Keratinocyte (primary cell): ENCODE measurements at regions not wholly inside any gene's neighbourhood (a gene's known extent, or its start where the extent isn't known, plus 50 kb on each side); places are given as distances from the start of the nearest gene placed in this dataset.

Experiments used
- DNase-seq: peaks from one replicate; pipeline ENCODE4 v3.0.0-alpha.2; 2011; ENCODE audit warnings: low read depth, missing footprints, low spot score
- FAIRE-seq: peaks from 2 replicates; lab custom pipeline; 2011; peaks lifted over from hg19 to GRCh38; lab: Jason Lieb, UNC
- H2AFZ ChIP-seq: 2 replicates; pipeline ENCODE4 v1.6.0; 2012; ENCODE audit warnings: low read length, control low read depth, inconsistent platforms; ENCODE audit not compliant: control insufficient read depth
- H3K27ac ChIP-seq: 2 replicates; pipeline ENCODE4 v1.5.1; 2011; ENCODE audit warnings: low read length; ENCODE audit not compliant: control insufficient read depth, insufficient read depth
- H3K27me3 ChIP-seq: 3 replicates; pipeline ENCODE4 v1.6.0; 2011; ENCODE audit warnings: low read length; ENCODE audit not compliant: control insufficient read depth, insufficient read depth; ENCODE audit errors: extremely low read depth
- H3K36me3 ChIP-seq, 2 experiments: 2 replicates in 1 of 2; 3 replicates in 1 of 2; pipeline ENCODE4 v1.5.1; 2011; ENCODE audit warnings: low read length in 2 of 2, mild to moderate bottlenecking in 1 of 2; ENCODE audit not compliant: control insufficient read depth in 2 of 2, insufficient read depth in 2 of 2; ENCODE audit errors: extremely low read depth in 1 of 2
- H3K4me1 ChIP-seq: 3 replicates; pipeline ENCODE4 v1.5.1; 2011; ENCODE audit warnings: low read length; ENCODE audit not compliant: control insufficient read depth, insufficient read depth; ENCODE audit errors: extremely low read depth
- H3K4me2 ChIP-seq: 3 replicates; pipeline ENCODE4 v1.6.0; 2011; ENCODE audit warnings: low read depth, low read length; ENCODE audit not compliant: control insufficient read depth, insufficient read depth; ENCODE audit errors: extremely low read depth
- H3K4me3 ChIP-seq, 3 experiments: fragments of 200-600 bp in 1 of 3; sonication (generic) in 1 of 3; 2 replicates in 2 of 3; 3 replicates in 1 of 3; pipeline ENCODE4 v1.5.1; 2011 to 2016; ENCODE audit warnings: low read length in 3 of 3, mild to moderate bottlenecking in 3 of 3, control low read depth in 2 of 3, inconsistent platforms in 1 of 3, low read depth in 1 of 3, mixed read lengths in 1 of 3, mixed run types in 1 of 3, moderate library complexity in 1 of 3; ENCODE audit not compliant: control insufficient read depth in 2 of 3, insufficient read depth in 2 of 3; ENCODE audit errors: extremely low read depth in 1 of 3
- H3K79me2 ChIP-seq: 2 replicates; pipeline ENCODE4 v1.6.0; 2012; ENCODE audit warnings: low read length; ENCODE audit not compliant: control insufficient read depth, insufficient read depth
- H3K9ac ChIP-seq: 3 replicates; pipeline ENCODE4 v1.6.0; 2011; ENCODE audit warnings: low read length; ENCODE audit not compliant: control insufficient read depth, insufficient read depth; ENCODE audit errors: extremely low read depth
- H3K9me1 ChIP-seq: 3 replicates; pipeline ENCODE4 v1.6.0; 2011; ENCODE audit warnings: low read length; ENCODE audit not compliant: control insufficient read depth, insufficient read depth; ENCODE audit errors: extremely low read depth
- H3K9me3 ChIP-seq: 2 replicates; pipeline ENCODE4 v1.5.1; 2012; ENCODE audit warnings: low read depth, low read length; ENCODE audit not compliant: control insufficient read depth
- H4K20me1 ChIP-seq: 3 replicates; pipeline ENCODE4 v1.6.0; 2011; ENCODE audit warnings: low read length; ENCODE audit not compliant: control insufficient read depth, insufficient read depth; ENCODE audit errors: extremely low read depth
- CTCF ChIP-seq, 3 experiments: IDR thresholded peaks in 1 of 3; conservative IDR thresholded peaks in 1 of 3; optimal IDR thresholded peaks in 1 of 3; 2 replicates in 2 of 3; 3 replicates in 1 of 3; pipeline versions ENCODE3 to v1.5.1; 2011; ENCODE audit warnings: low read length in 3 of 3, mild to moderate bottlenecking in 3 of 3, moderate library complexity in 2 of 3, control low read depth in 1 of 3, inconsistent platforms in 1 of 3; ENCODE audit not compliant: insufficient read depth in 2 of 3; ENCODE audit errors: extremely low read depth in 1 of 3
- EZH2 ChIP-seq: IDR thresholded peaks from one replicate; pipeline ENCODE4 v1.6.1; 2012; ENCODE audit warnings: inconsistent platforms, mild to moderate bottlenecking, low read length, moderate library complexity
- dilution Hi-C: fragments of 300-500 bp; cut with MboI; formaldehyde crosslinking; loops from one replicate; pipeline ENCODE4 v1.7.0; 2020; ENCODE audit warnings: low sequenced_read_pairs; ENCODE audit not compliant: extremely low pct_ligation_motif_present

GRCh38 chr2:16266571-16266970 is 326.2 kb downstream of the MYCN start:
- Histone ChIP-seq H3K9me3 (no peaks in the 10 kb centered on the region), H3K4me3 (no peak overlapping the region), H2AFZ (no peak overlapping the region), H3K4me2 (no peak overlapping the region), H3K27ac (no peak overlapping the region), H3K79me2 (no peaks in the 10 kb centered on the region), H3K9me1 (no peaks in the 10 kb centered on the region), H3K27me3 (no peaks in the 10 kb centered on the region), H3K9ac (no peak overlapping the region), H4K20me1 (no peaks in the 10 kb centered on the region), H3K4me1 (no peaks in the 10 kb centered on the region), H3K36me3 (no peaks in the 10 kb centered on the region)
- dilution Hi-C loops = no loop called here
- TF ChIP-seq EZH2 (no peak), CTCF (optimal IDR thresholded peaks at IDR 0.05 in 1 of 3, IDR thresholded peaks at IDR 0.05 in 1 of 3, conservative IDR thresholded peaks at IDR 0.05 in 1 of 3; ENCODE audit: extremely low read depth in 1 of 3, insufficient read depth in 2 of 3, low read length in 3 of 3) (no peak)
- DNase-seq (no peak), FAIRE-seq (no peak)

DNA sequence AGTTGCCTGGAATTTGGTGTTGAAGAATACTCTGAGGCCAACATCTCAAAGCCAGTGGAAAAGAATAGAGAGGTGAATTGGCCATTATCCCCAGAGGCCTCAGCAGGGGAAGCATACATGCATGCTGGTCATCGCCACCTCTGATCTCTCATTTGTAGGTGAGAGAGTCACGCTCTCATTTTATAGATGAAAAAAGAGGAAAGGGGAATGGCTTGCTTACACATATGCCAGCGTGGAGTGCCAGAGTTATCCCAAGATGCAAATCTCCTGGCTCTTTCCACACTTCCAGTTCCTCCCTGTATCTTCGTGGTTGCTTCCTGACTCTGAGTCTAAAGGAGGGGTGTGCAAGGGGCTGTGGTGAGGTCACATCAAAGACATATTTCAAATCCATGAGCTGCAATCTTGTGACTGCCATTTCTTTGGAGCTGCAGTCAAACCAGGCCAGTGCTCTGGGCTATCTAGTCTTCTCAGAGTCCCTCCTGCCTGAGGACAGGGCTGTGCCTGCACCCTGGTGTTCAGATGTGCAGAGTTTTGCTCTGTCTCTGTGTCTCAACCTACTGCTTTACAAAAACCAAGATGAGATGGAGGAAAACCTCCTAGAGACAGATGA is 324.7 kb downstream of the MYCN start:
- no peaks in the 10 kb centered on the region for H3K9me3 ChIP-seq
- DNase-seq (no peak), FAIRE-seq (no peak)
- H3K36me3 ChIP-seq = no peaks in the 10 kb centered on the region
- no peaks in the 10 kb centered on the region for H4K20me1 ChIP-seq
- H3K9me1 ChIP-seq = no peaks in the 10 kb centered on the region
- no peak overlapping the region for H3K9ac ChIP-seq
- no peaks in the 10 kb centered on the region for H3K27me3 ChIP-seq
- dilution Hi-C loops = no loop called here
- H3K4me2 ChIP-seq = no peak overlapping the region
- no peaks in the 10 kb centered on the region for H3K79me2 ChIP-seq
- H3K4me1 ChIP-seq = no peaks in the 10 kb centered on the region
- no peak overlapping the region for H2AFZ ChIP-seq
- no peak overlapping the region for H3K4me3 ChIP-seq
- no peak for TF ChIP-seq EZH2
- TF ChIP-seq CTCF (optimal IDR thresholded peaks at IDR 0.05 in 1 of 3, IDR thresholded peaks at IDR 0.05 in 1 of 3, conservative IDR thresholded peaks at IDR 0.05 in 1 of 3; ENCODE audit: extremely low read depth in 1 of 3, insufficient read depth in 2 of 3, low read length in 3 of 3) = no peak
- H3K27ac ChIP-seq = no peak overlapping the region
